Ishikawa (cell line): ENCODE measurements at regions not wholly inside any gene's neighbourhood (a gene's known extent, or its start where the extent isn't known, plus 50 kb on each side); places are given as distances from the start of the nearest gene placed in this dataset.

Experiments used
- CEBPB ChIP-seq: IDR thresholded peaks from 2 replicates; pipeline ENCODE4 v1.6.1; 2012
- EP300 ChIP-seq: IDR thresholded peaks from 2 replicates; pipeline ENCODE4 v1.6.1; 2012; ENCODE audit warnings: borderline replicate concordance
- RAD21 ChIP-seq: IDR thresholded peaks from 2 replicates; pipeline ENCODE4 v1.6.1; 2012; ENCODE audit warnings: low read depth
- REST ChIP-seq: IDR thresholded peaks from 2 replicates; pipeline ENCODE4 v1.6.1; 2012; ENCODE audit warnings: low read depth, mild to moderate bottlenecking
- TAF1 ChIP-seq: IDR thresholded peaks from 2 replicates; pipeline ENCODE4 v1.6.1; 2012; ENCODE audit warnings: low read depth, mild to moderate bottlenecking
- TEAD4 ChIP-seq: IDR thresholded peaks from 2 replicates; pipeline ENCODE4 v1.6.1; 2012
- YY1 ChIP-seq: IDR thresholded peaks from 2 replicates; pipeline ENCODE4 v1.6.1; 2012; ENCODE audit warnings: low read depth
- TF ChIP-seq, protein P1 (sequence below): IDR thresholded peaks from 2 replicates; pipeline ENCODE4 v1.6.1; 2012
- TF ChIP-seq, protein P2 (sequence below): IDR thresholded peaks from 2 replicates; pipeline ENCODE4 v1.6.1; 2012

DNA sequence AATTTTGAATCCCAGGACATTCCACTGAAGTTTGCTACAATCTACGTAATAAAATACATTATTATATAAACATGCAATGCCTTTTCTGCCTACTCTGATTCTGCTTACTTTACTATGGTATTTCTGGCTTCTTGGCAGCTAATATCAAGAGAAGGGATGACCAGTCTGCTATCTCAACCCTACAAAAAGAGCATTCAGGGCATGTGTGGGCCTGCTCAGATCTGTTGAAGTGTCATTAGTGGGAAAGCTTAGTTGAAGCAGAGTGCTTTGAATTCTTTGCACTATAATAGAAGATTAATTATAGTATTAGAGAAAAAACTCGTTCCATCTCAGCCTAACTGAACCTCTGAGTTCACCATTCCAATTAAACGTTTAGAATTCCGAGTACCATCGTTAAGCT, 339.5 kb upstream of the ISL1 start:
- TF ChIP-seq CEBPB (no peak), EP300 (no peak), RAD21 (no peak), TEAD4 (no peak), REST (no peak), TAF1 (no peak), YY1 (no peak)
- TF ChIP-seq, protein P1, sequence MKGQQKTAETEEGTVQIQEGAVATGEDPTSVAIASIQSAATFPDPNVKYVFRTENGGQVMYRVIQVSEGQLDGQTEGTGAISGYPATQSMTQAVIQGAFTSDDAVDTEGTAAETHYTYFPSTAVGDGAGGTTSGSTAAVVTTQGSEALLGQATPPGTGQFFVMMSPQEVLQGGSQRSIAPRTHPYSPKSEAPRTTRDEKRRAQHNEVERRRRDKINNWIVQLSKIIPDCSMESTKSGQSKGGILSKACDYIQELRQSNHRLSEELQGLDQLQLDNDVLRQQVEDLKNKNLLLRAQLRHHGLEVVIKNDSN: no peak
- TF ChIP-seq, protein P2, sequence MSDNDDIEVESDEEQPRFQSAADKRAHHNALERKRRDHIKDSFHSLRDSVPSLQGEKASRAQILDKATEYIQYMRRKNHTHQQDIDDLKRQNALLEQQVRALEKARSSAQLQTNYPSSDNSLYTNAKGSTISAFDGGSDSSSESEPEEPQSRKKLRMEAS: no peak
